ENCODE measurements at regions not wholly inside any gene's neighbourhood (a gene's known extent, or its start where the extent isn't known, plus 50 kb on each side); places are given as distances from the start of the nearest gene placed in this dataset.
A peak's percentile ranks its signal among the peaks of the same experiment; 100 is the strongest.

GRCh38 chr14:62082779-62083178 lies 320.6 kb downstream of the SNAPC1 start:
- WGBS (ENCODE audit: insufficient coverage) = 100% methylated on average over 3 of the region's 6 CpGs
- H3K4me3 Mint-ChIP-seq = no peak overlapping the region
- H3K27ac Mint-ChIP-seq = peak overlapping the region; percentile 59

GRCh38 chr14:62084020-62084419 lies 321.8 kb downstream of the SNAPC1 start:
- Histone ChIP-seq H3K4me1 (ENCODE audit: control insufficient read depth in 2 of 2, insufficient read depth in 2 of 2, low read length in 2 of 2) (peaks cover 46% of the 10 kb centered on the region in 2 donors), H3K27me3 (replicated peaks in 1 of 4; ENCODE audit: control extremely low read depth in 1 of 4, control insufficient read depth in 3 of 4, insufficient read depth in 4 of 4, low read length in 3 of 4) (no peaks in the 10 kb centered on the region), H3K9me3 (ENCODE audit: control extremely low read depth in 1 of 3, control insufficient read depth in 2 of 3, insufficient read depth in 1 of 3, low read length in 2 of 3) (peaks cover 4 to 9% (median 8%) of the 10 kb centered on the region in 3 donors), H3K4me2 (replicated peaks; ENCODE audit: low read depth, low read length, poor library complexity, severe bottlenecking) (no peak overlapping the region), H3K9ac (ENCODE audit: low read length) (no peak overlapping the region), H2AFZ (ENCODE audit: insufficient read depth, low read depth, low read length, poor library complexity, severe bottlenecking) (no peak overlapping the region), H3K4me3 (ENCODE audit: control extremely low read depth in 1 of 5, extremely low read depth in 1 of 5, insufficient read depth in 1 of 5, low read depth in 2 of 5, low read length in 4 of 5) (no peak overlapping the region), H3K36me3 (replicated peaks in 1 of 2; ENCODE audit: control extremely low read depth in 1 of 2, control insufficient read depth in 1 of 2, extremely low read depth in 1 of 2, insufficient read depth in 2 of 2, low read length in 1 of 2) (no peaks in the 10 kb centered on the region), H4K20me1 (ENCODE audit: control insufficient read depth, insufficient read depth, low read length, poor library complexity, severe bottlenecking) (no peaks in the 10 kb centered on the region), H3K27ac (ENCODE audit: low read length in 2 of 2) (no peak overlapping the region), H3K79me2 (ENCODE audit: control insufficient read depth, insufficient read depth, low read length) (no peaks in the 10 kb centered on the region)
- intact Hi-C loops (cut with micrococcal nuclease) = loop anchor here (5.0 kb wide), 1 partner anchor 192 kb away; no protein-coding TSS in a partner anchor
- TF ChIP-seq EZH2 (IDR thresholded peaks at IDR 0.05; ENCODE audit: borderline replicate concordance, insufficient read depth, low read depth, low read length, poor library complexity, severe bottlenecking) = no peak
- TF ChIP-seq CTCF (IDR thresholded peaks at IDR 0.05) = no peak
- Mint-ChIP-seq H3K27ac (no peak overlapping the region), H3K9me3 (ENCODE audit: insufficient read depth) (peaks cover 2% of the 10 kb centered on the region), H3K27me3 (no peaks in the 10 kb centered on the region), H3K4me3 (no peak overlapping the region), H3K4me1 (peaks cover 53% of the 10 kb centered on the region)
- 92% methylated on average over 17 of the region's 17 CpGs for WGBS (ENCODE audit: insufficient coverage)
- DNase-seq = no peak
- ChIA-PET CTCF (interaction anchor here (1.4 to 9.9 kb wide), 4 partner anchors 14 to 43 kb away, joined by 4 to 55 read pairs (median 16); no protein-coding TSS in a partner anchor), POLR2A (no interaction called here)
- ATAC-seq (ENCODE audit: low read depth) = no peak

More at GRCh38 chr14:62082779-62083178, 320.6 kb downstream of the SNAPC1 start:
- Histone ChIP-seq H3K79me2 (ENCODE audit: control insufficient read depth, insufficient read depth, low read length) (no peaks in the 10 kb centered on the region), H3K4me1 (ENCODE audit: control insufficient read depth in 2 of 2, insufficient read depth in 2 of 2, low read length in 2 of 2) (peaks cover 58% of the 10 kb centered on the region in 2 donors), H3K36me3 (replicated peaks in 1 of 2; ENCODE audit: control extremely low read depth in 1 of 2, control insufficient read depth in 1 of 2, extremely low read depth in 1 of 2, insufficient read depth in 2 of 2, low read length in 1 of 2) (no peaks in the 10 kb centered on the region), H3K4me3 (ENCODE audit: control extremely low read depth in 1 of 5, extremely low read depth in 1 of 5, insufficient read depth in 1 of 5, low read depth in 2 of 5, low read length in 4 of 5) (no peak overlapping the region), H2AFZ (ENCODE audit: insufficient read depth, low read depth, low read length, poor library complexity, severe bottlenecking) (peak overlapping the region; percentile 64), H4K20me1 (ENCODE audit: control insufficient read depth, insufficient read depth, low read length, poor library complexity, severe bottlenecking) (no peaks in the 10 kb centered on the region), H3K27me3 (replicated peaks in 1 of 4; ENCODE audit: control extremely low read depth in 1 of 4, control insufficient read depth in 3 of 4, insufficient read depth in 4 of 4, low read length in 3 of 4) (no peaks in the 10 kb centered on the region), H3K27ac (ENCODE audit: low read length in 2 of 2) (no peak overlapping the region), H3K9ac (ENCODE audit: low read length) (no peak overlapping the region), H3K4me2 (replicated peaks; ENCODE audit: low read depth, low read length, poor library complexity, severe bottlenecking) (peak overlapping the region; percentile 70), H3K9me3 (ENCODE audit: control extremely low read depth in 1 of 3, control insufficient read depth in 2 of 3, insufficient read depth in 1 of 3, low read length in 2 of 3) (peaks cover 4 to 9% (median 8%) of the 10 kb centered on the region in 3 donors)
- intact Hi-C loops (cut with micrococcal nuclease) = loop anchor here (5.0 kb wide), 1 partner anchor 190 kb away; no protein-coding TSS in a partner anchor
- no peak for TF ChIP-seq CTCF (IDR thresholded peaks at IDR 0.05)
- no peak for TF ChIP-seq EZH2 (IDR thresholded peaks at IDR 0.05; ENCODE audit: borderline replicate concordance, insufficient read depth, low read depth, low read length, poor library complexity, severe bottlenecking)
- ChIA-PET CTCF (interaction anchor here (0.8 to 9.9 kb wide), 4 partner anchors 16 to 192 kb away, joined by 4 to 55 read pairs (median 16); no protein-coding TSS in a partner anchor), POLR2A (no interaction called here)
- H3K4me1 Mint-ChIP-seq = peaks cover 66% of the 10 kb centered on the region
- no peak for DNase-seq
- H3K9me3 Mint-ChIP-seq (ENCODE audit: insufficient read depth) = peaks cover 2% of the 10 kb centered on the region
- ATAC-seq (ENCODE audit: low read depth) = no peak
- H3K27me3 Mint-ChIP-seq = no peaks in the 10 kb centered on the region
